ENCODE measurements at regions not wholly inside any gene's neighbourhood (a gene's known extent, or its start where the extent isn't known, plus 50 kb on each side); places are given as distances from the start of the nearest gene placed in this dataset.

- no peak for TF ChIP-seq CTCF (IDR thresholded peaks at IDR 0.05; ENCODE audit: extremely low read depth, low read depth, low read length)
- no peak for DNase-seq (ENCODE audit: insufficient read length, low spot score, missing footprints)
Measured at GRCh38 chr2:104125096-104125495, 728.8 kb upstream of the POU3F3 start.

GRCh38 chr2:104127049-104127770 lies 726.7 kb upstream of the POU3F3 start:
- no peak overlapping the region for H3K4me2 ChIP-seq (ENCODE audit: insufficient read depth, low read length)
- H3K27me3 ChIP-seq (ENCODE audit: insufficient read depth, low read length), result no peaks in the 10 kb centered on the region
- no peaks in the 10 kb centered on the region for H3K9me3 ChIP-seq (ENCODE audit: low read depth, low read length)
- no peaks in the 10 kb centered on the region for H4K20me1 ChIP-seq (ENCODE audit: insufficient read depth, low read length)
- H3K36me3 ChIP-seq (ENCODE audit: insufficient read depth, low read length), result no peaks in the 10 kb centered on the region
- no peaks in the 10 kb centered on the region for H3K4me1 ChIP-seq (ENCODE audit: insufficient read depth, low read length)
- no peak overlapping the region for H3K4me3 ChIP-seq (ENCODE audit: insufficient read depth, low read length)
- no peak overlapping the region for H3K27ac ChIP-seq (ENCODE audit: low read depth, low read length)
- no peak for DNase-seq (ENCODE audit: insufficient read length, low spot score, missing footprints)
- H3K79me2 ChIP-seq (ENCODE audit: insufficient read depth, low read length), result no peaks in the 10 kb centered on the region
- H2AFZ ChIP-seq (ENCODE audit: low read length), result no peak overlapping the region
- TF ChIP-seq CTCF (IDR thresholded peaks at IDR 0.05; ENCODE audit: extremely low read depth, low read depth, low read length), result no peak

More at GRCh38 chr2:104125096-104125495, 728.8 kb upstream of the POU3F3 start:
- Histone ChIP-seq H3K4me1 (ENCODE audit: insufficient read depth, low read length) (no peaks in the 10 kb centered on the region), H3K4me3 (ENCODE audit: insufficient read depth, low read length) (no peak overlapping the region), H3K4me2 (ENCODE audit: insufficient read depth, low read length) (no peak overlapping the region), H3K27me3 (ENCODE audit: insufficient read depth, low read length) (no peaks in the 10 kb centered on the region), H2AFZ (ENCODE audit: low read length) (no peak overlapping the region), H3K27ac (ENCODE audit: low read depth, low read length) (no peak overlapping the region), H3K9me3 (ENCODE audit: low read depth, low read length) (no peaks in the 10 kb centered on the region), H3K79me2 (ENCODE audit: insufficient read depth, low read length) (no peaks in the 10 kb centered on the region), H3K36me3 (ENCODE audit: insufficient read depth, low read length) (no peaks in the 10 kb centered on the region), H4K20me1 (ENCODE audit: insufficient read depth, low read length) (no peaks in the 10 kb centered on the region)

GRCh38 chr2:104140361-104140760 lies 713.6 kb upstream of the POU3F3 start:
- Histone ChIP-seq H4K20me1 (ENCODE audit: insufficient read depth, low read length) (no peaks in the 10 kb centered on the region), H3K9me3 (ENCODE audit: low read depth, low read length) (no peaks in the 10 kb centered on the region), H3K79me2 (ENCODE audit: insufficient read depth, low read length) (no peaks in the 10 kb centered on the region), H3K27me3 (ENCODE audit: insufficient read depth, low read length) (no peaks in the 10 kb centered on the region), H3K4me2 (ENCODE audit: insufficient read depth, low read length) (no peak overlapping the region), H3K27ac (ENCODE audit: low read depth, low read length) (no peak overlapping the region), H3K4me3 (ENCODE audit: insufficient read depth, low read length) (no peak overlapping the region), H3K4me1 (ENCODE audit: insufficient read depth, low read length) (no peaks in the 10 kb centered on the region), H2AFZ (ENCODE audit: low read length) (no peak overlapping the region), H3K36me3 (ENCODE audit: insufficient read depth, low read length) (no peaks in the 10 kb centered on the region)
- no peak for DNase-seq (ENCODE audit: insufficient read length, low spot score, missing footprints)
- TF ChIP-seq CTCF (IDR thresholded peaks at IDR 0.05; ENCODE audit: extremely low read depth, low read depth, low read length), result no peak

- Histone ChIP-seq H2AFZ (ENCODE audit: low read length) (no peak overlapping the region), H3K36me3 (ENCODE audit: insufficient read depth, low read length) (no peaks in the 10 kb centered on the region), H3K27ac (ENCODE audit: low read depth, low read length) (no peak overlapping the region), H3K27me3 (ENCODE audit: insufficient read depth, low read length) (no peaks in the 10 kb centered on the region), H4K20me1 (ENCODE audit: insufficient read depth, low read length) (no peaks in the 10 kb centered on the region), H3K4me1 (ENCODE audit: insufficient read depth, low read length) (no peaks in the 10 kb centered on the region), H3K4me2 (ENCODE audit: insufficient read depth, low read length) (no peak overlapping the region), H3K79me2 (ENCODE audit: insufficient read depth, low read length) (no peaks in the 10 kb centered on the region), H3K4me3 (ENCODE audit: insufficient read depth, low read length) (no peak overlapping the region), H3K9me3 (ENCODE audit: low read depth, low read length) (no peaks in the 10 kb centered on the region)
- TF ChIP-seq CTCF (IDR thresholded peaks at IDR 0.05; ENCODE audit: extremely low read depth, low read depth, low read length), result no peak
- DNase-seq (ENCODE audit: insufficient read length, low spot score, missing footprints), result no peak
Measured at GRCh38 chr2:104158191-104158590, 695.7 kb upstream of the POU3F3 start.
